DOHH2 (cell line): ENCODE measurements at regions not wholly inside any gene's neighbourhood (a gene's known extent, or its start where the extent isn't known, plus 50 kb on each side); places are given as distances from the start of the nearest gene placed in this dataset.

ENCODE experiments used
- H3F3A ChIP-seq: fragments of 200-600 bp; sonication (generic), shearing (Covaris generic); 2 replicates; pipeline ENCODE4 v1.6.0; 2016; ENCODE audit warnings: antibody characterized with exemption, mild to moderate bottlenecking; ENCODE audit not compliant: control insufficient read depth, insufficient read depth
- H3K27ac ChIP-seq: fragments of 200-600 bp; sonication (generic); 2 replicates; pipeline ENCODE4 v1.5.1; 2014; ENCODE audit warnings: low read depth, mild to moderate bottlenecking, low read length, moderate library complexity
- H3K27me3 ChIP-seq: fragments of 200-600 bp; sonication (generic); 2 replicates; pipeline ENCODE4 v1.6.1; 2014; ENCODE audit warnings: mild to moderate bottlenecking, low read length, mixed read lengths; ENCODE audit not compliant: control insufficient read depth
- H3K36me3 ChIP-seq: fragments of 200-600 bp; sonication (generic); 2 replicates; pipeline ENCODE4 v1.6.1; 2014; ENCODE audit warnings: mild to moderate bottlenecking, low read length, moderate library complexity, mixed read lengths; ENCODE audit not compliant: control insufficient read depth
- H3K4me1 ChIP-seq: fragments of 200-600 bp; sonication (generic); 2 replicates; pipeline ENCODE4 v1.6.1; 2014; ENCODE audit warnings: mild to moderate bottlenecking, low read length, mixed read lengths; ENCODE audit not compliant: control insufficient read depth
- H3K4me2 ChIP-seq: fragments of 200-600 bp; sonication (generic); 2 replicates; pipeline ENCODE4 v1.6.0; 2014; ENCODE audit warnings: mild to moderate bottlenecking, low read length, moderate library complexity
- H3K4me3 ChIP-seq: fragments of 200-600 bp; sonication (generic); 2 replicates; pipeline ENCODE4 v1.5.1; 2014; ENCODE audit warnings: mild to moderate bottlenecking, low read length, mixed read lengths
- H3K79me2 ChIP-seq: fragments of 200-600 bp; sonication (generic); 2 replicates; pipeline ENCODE4 v1.6.1; 2014; ENCODE audit warnings: mild to moderate bottlenecking, low read length, mixed read lengths; ENCODE audit not compliant: control insufficient read depth
- H3K9me2 ChIP-seq: fragments of 200-600 bp; sonication (generic); replicated peaks from 2 replicates; pipeline ENCODE4 v1.6.1; 2014; ENCODE audit warnings: mild to moderate bottlenecking, low read length, mixed read lengths; ENCODE audit not compliant: control insufficient read depth
- H3K9me3 ChIP-seq: fragments of 200-600 bp; sonication (generic); 2 replicates; pipeline ENCODE4 v1.6.1; 2014; ENCODE audit warnings: antibody characterized with exemption, low read length, mixed read lengths; ENCODE audit not compliant: control insufficient read depth, insufficient read depth
- H4K20me1 ChIP-seq: fragments of 200-600 bp; sonication (generic); 2 replicates; pipeline ENCODE4 v1.6.0; 2014; ENCODE audit warnings: low read depth, mild to moderate bottlenecking, antibody characterized with exemption, low read length, moderate library complexity; ENCODE audit not compliant: control insufficient read depth, insufficient read depth
- CTCF ChIP-seq: fragments of 200-600 bp; sonication (generic); IDR thresholded peaks from one replicate; pipeline ENCODE4 v1.5.1; 2014; ENCODE audit warnings: antibody characterized with exemption, mild to moderate bottlenecking, low read depth, low read length; ENCODE audit not compliant: poor library complexity, severe bottlenecking
- EZH2phosphoT487 ChIP-seq: fragments of 200-600 bp; sonication (generic); IDR thresholded peaks from 2 replicates; pipeline ENCODE4 v1.6.1; 2017; ENCODE audit warnings: borderline replicate concordance, mild to moderate bottlenecking, antibody characterized with exemption, low read length, moderate library complexity, mixed read lengths

- H3F3A ChIP-seq = no peaks in the 10 kb centered on the region
- H3K9me2 ChIP-seq = no peaks in the 10 kb centered on the region
- no peaks in the 10 kb centered on the region for H3K36me3 ChIP-seq
- H3K4me1 ChIP-seq = no peaks in the 10 kb centered on the region
- no peak overlapping the region for H3K4me3 ChIP-seq
- H3K27me3 ChIP-seq = peaks cover 6% of the 10 kb centered on the region; the same call in 1 of the 2 replicates
- H4K20me1 ChIP-seq = no peaks in the 10 kb centered on the region
- TF ChIP-seq CTCF = no peak
- no peak for TF ChIP-seq EZH2phosphoT487
- no peak overlapping the region for H3K27ac ChIP-seq
- H3K4me2 ChIP-seq = no peak overlapping the region
- H3K9me3 ChIP-seq = no peaks in the 10 kb centered on the region
- H3K79me2 ChIP-seq = no peaks in the 10 kb centered on the region
Observed at GRCh38 chr18:44125446-44125845, 555.2 kb upstream of the SETBP1 start.

GRCh38 chr18:44126598-44126997 lies 554.1 kb upstream of the SETBP1 start:
- no peaks in the 10 kb centered on the region for H3K79me2 ChIP-seq
- no peaks in the 10 kb centered on the region for H3K4me1 ChIP-seq
- H3K9me2 ChIP-seq = no peaks in the 10 kb centered on the region
- no peaks in the 10 kb centered on the region for H3F3A ChIP-seq
- no peak overlapping the region for H3K4me2 ChIP-seq
- H3K27me3 ChIP-seq = peaks cover 6% of the 10 kb centered on the region; the same call in 1 of the 2 replicates
- H3K27ac ChIP-seq = no peak overlapping the region
- no peak for TF ChIP-seq EZH2phosphoT487
- no peak for TF ChIP-seq CTCF
- no peaks in the 10 kb centered on the region for H3K9me3 ChIP-seq
- H3K4me3 ChIP-seq = no peak overlapping the region
- no peaks in the 10 kb centered on the region for H3K36me3 ChIP-seq
- H4K20me1 ChIP-seq = no peaks in the 10 kb centered on the region

- H3K9me2 ChIP-seq = no peaks in the 10 kb centered on the region
- TF ChIP-seq CTCF (no peak), EZH2phosphoT487 (no peak)
Observed at GRCh38 chr18:44128365-44128764, 552.3 kb upstream of the SETBP1 start.

More at GRCh38 chr18:44128365-44128764, 552.3 kb upstream of the SETBP1 start:
- no peaks in the 10 kb centered on the region for H3K36me3 ChIP-seq
- H3K27me3 ChIP-seq = peaks cover 3% of the 10 kb centered on the region; the same call in 1 of the 2 replicates
- no peak overlapping the region for H3K27ac ChIP-seq
- no peaks in the 10 kb centered on the region for H3K79me2 ChIP-seq
- H4K20me1 ChIP-seq = no peaks in the 10 kb centered on the region
- H3K4me1 ChIP-seq = no peaks in the 10 kb centered on the region
- no peak overlapping the region for H3K4me2 ChIP-seq
- no peaks in the 10 kb centered on the region for H3F3A ChIP-seq
- H3K4me3 ChIP-seq = no peak overlapping the region
- H3K9me3 ChIP-seq = no peaks in the 10 kb centered on the region
